HG02588 (cell line): ENCODE measurements at regions not wholly inside any gene's neighbourhood (a gene's known extent, or its start where the extent isn't known, plus 50 kb on each side); places are given as distances from the start of the nearest gene placed in this dataset.
"Not testable (repeated sequence)": the region's sequence is repeated elsewhere in the genome, so short reads cannot be mapped to it uniquely, and the experiment has no call there.

Experiments
- ATAC-seq: cut with Tn5 transposase; IDR thresholded peaks from one replicate; pipeline ENCODE4 v1.9.1; 2021; ENCODE audit warnings: mild to moderate bottlenecking, moderate library complexity; ENCODE audit not compliant: unreplicated experiment

- ATAC-seq = no peak
Measured at GRCh38 chr11:87779276-87780067, 395.8 kb downstream of the RAB38 start.

GRCh38 chr11:87778357-87778756, 396.9 kb downstream of the RAB38 start:
- ATAC-seq = no peak

- ATAC-seq = no peak
Measured at GRCh38 chr11:87775036-87775435, 400.2 kb downstream of the RAB38 start.

DNA sequence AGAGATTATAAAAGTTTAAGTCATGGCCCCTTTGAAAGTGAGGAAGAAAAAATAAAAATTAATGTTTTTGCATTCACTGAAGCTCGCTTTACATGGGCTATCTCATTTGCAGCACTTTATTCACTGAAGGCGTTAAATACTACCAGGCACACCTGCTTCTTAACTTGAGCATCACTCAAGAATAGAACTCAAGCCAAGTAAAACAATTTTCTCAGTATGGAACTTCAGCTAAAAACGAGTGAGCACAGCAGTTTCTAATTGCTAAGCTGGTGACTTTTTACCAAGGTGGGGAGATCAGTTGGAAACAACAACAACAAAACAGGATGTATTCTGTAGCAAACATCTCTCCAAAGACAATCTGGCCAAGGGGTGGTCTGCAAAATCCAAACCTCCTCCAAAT, 405.6 kb downstream of the RAB38 start:
- ATAC-seq = no peak

GRCh38 chr11:87767615-87768014, 407.6 kb downstream of the RAB38 start:
- ATAC-seq = no peak

GRCh38 chr11:87764075-87764474, 411.2 kb downstream of the RAB38 start:
- not testable (repeated sequence) for ATAC-seq

- no peak for ATAC-seq
Measured at GRCh38 chr11:87754685-87755084, 420.6 kb downstream of the RAB38 start.

GRCh38 chr11:87753143-87753542, 422.1 kb downstream of the RAB38 start:
- ATAC-seq = no peak

DNA sequence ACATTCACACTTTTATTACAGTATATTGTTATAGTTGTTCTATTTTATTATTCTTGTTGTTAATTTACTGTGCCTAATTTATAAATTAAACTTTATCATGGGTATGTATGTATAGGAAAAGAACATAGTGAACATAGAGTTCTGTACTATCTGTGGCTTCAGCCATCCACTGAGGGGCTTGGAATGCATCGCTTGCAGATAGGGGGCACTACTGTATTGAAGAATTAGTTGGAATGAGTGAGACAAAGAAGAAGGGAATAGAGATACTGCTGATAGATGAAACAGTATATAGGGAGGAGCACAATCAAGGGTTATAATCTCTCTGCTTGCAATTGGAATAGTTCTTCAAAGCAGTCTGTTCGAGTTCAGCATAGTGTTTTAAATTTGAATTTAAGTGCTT, 432.2 kb downstream of the RAB38 start:
- ATAC-seq = no peak

DNA sequence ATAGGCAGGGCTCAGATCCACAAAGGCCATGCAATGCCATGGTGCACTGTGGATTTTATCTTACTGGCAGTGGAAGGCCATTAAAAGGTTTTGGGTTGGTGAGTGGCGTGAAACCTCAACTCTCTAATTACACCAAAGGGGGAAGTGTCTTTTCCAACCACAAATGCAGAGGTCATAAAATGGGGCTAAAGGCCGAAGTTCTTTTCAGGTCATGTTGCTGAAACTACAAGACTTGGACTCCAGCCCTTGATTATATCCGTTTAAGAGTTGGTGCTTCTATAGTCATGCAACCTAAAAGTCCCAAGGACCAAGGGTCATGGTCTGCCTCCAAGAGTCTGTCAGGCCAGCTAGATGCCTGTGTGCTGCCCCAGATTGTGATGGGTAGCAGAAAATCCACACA, 434.3 kb downstream of the RAB38 start:
- no peak for ATAC-seq

- no peak for ATAC-seq
Measured at GRCh38 chr11:87740451-87740850, 434.8 kb downstream of the RAB38 start.

DNA sequence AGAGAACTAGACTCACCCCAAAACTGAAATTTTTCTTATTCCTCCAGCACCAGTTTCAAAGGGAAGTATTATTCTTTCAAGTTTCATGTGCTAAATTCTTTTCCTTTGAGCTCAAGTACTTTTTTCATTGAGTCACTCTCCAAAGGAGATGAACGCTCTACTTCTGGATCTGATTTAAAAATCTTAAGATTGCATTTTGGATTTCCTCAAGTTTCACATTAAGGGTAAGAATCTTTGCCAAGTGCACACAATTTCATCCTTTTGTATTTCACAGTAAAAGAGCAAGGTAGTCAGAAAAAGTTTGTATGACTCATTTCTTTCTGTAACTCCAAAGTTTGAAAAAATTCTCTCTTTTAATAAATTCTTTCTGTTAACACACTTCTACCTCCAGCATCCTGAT, 435.5 kb downstream of the RAB38 start:
- ATAC-seq = no peak

DNA sequence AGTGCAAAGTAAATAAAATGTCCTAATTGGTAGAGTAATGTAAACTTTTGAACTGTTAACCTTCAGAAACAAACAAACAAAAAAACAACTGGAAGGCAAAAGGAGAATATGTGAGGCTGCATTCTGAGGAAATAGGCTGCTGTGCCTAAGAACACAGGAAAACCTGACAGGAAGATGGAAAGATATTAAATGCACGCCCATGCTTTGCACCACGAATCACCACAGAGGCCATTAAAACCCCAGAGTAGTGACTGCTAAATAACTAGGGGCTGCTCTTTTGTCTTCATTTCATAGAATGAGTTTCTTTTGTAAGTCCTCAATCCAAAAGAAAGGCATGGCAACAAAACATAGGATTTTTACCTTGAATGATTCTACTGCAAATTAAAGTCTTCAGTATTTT, 436.0 kb downstream of the RAB38 start:
- ATAC-seq = no peak

- no peak for ATAC-seq
Measured at GRCh38 chr11:87736928-87737327, 438.3 kb downstream of the RAB38 start.

DNA sequence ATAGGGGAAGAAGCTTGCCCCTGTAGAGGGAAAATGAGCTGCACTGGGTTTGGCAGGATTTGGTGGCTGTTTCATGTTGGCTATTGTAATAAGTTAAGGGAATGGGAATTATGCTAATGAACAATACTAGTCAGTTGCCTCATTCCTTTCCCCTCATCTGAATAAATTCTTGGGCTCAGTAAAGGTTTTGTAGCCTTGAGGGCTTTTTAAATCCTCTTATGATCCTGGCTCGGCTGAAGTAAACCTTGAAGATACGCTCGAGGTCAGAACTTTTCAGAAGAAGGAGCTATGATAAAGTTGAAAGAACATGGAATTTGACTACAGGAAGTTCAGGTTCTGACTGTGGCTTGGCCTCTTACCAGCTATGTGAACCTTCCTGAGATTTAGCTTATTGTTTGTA, 448.7 kb downstream of the RAB38 start:
- no peak for ATAC-seq

DNA sequence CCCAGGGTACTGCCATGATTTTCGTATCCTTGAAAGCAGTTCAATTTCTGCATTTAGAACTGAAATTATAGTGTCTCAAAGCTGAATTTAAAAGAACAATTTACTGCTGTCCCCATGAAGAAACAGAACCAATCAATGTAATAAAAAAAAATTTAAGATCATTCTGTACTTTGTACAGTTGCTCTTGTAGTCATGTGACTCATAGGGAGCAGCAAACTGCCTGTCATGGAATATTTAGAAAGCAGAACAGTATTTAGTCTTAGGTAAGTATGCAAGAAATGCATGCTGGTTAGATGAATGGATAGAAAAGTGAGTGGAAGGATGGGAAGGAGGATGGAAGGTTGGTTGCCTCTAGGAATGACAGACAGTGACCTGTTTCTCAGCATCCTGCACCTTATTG, 450.9 kb downstream of the RAB38 start:
- ATAC-seq = no peak

DNA sequence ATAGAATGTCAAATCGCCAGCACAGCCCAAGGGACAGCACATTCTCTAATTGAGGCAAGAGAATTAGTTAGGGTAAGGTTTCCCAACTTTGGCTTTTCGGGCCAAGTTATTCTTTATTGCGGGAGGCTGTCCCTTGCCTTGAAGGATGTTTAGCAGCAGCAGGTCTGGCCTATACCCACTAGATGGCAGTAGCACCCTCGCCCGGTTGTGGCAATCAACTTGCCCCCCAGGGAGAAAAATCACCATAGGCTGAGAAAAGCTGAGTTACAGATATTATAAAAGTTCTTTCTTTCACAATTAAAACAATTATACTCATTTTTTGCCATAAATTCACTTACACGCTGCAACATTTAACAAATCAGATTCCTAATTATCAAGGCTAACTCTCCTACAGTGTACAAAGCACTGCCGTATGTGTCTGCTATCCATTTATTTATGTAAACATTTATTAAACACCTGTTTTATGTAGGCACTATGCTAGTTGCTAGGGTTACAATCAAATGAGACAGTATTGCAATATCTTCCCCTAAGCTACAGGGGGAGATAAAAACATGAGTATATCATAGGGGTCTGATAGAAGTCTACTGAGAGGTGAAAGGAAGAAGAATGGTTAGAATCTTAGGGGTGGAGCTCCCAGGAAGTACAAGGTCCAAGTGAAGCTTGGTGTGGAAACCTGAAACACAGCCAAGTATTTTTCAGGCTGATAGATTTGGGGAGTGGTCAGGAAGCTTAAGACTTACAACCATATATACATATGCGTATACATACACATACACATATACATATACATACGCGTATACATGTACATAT, 452.3 kb downstream of the RAB38 start:
- ATAC-seq = peak; percentile 64

GRCh38 chr11:87719326-87720073, 455.7 kb downstream of the RAB38 start:
- no peak for ATAC-seq

DNA sequence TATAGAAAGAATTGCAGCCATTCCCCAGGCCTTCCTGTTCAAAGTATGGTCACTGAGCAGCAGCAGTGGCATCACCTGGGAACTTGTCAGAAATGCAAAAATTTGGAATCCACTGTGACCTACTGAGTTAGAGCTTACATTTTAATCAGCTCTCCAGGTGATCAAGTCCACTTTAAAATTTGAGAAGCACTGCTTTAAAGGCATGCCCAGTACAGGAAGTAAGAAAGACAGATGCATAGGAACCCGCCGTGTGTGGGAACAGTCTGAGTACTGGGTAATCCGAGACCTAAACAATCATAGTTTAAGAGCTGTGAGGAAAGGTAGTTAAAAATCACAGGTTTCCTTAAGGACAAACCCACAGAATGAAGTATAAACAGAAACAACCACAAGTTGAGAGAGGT, 462.4 kb downstream of the RAB38 start:
- ATAC-seq = no peak

DNA sequence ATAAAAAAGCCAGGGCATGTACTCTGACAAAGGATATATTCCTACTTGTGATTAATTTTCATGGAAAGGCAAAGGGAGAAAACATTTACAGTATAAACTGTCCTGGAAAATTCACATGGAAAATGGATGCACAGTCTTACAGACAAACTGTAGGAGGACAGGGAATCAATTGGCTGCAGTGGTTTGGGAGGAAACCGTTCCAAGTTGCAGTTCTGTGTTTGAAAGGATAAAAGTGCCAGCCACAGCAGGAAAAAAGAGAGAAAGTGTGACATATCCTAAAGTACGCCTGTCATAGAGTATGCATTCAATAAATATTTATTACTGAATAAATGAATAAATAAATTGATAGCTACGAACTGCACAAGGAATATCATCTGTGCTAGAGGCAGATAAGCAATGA, 462.9 kb downstream of the RAB38 start:
- no peak for ATAC-seq

DNA sequence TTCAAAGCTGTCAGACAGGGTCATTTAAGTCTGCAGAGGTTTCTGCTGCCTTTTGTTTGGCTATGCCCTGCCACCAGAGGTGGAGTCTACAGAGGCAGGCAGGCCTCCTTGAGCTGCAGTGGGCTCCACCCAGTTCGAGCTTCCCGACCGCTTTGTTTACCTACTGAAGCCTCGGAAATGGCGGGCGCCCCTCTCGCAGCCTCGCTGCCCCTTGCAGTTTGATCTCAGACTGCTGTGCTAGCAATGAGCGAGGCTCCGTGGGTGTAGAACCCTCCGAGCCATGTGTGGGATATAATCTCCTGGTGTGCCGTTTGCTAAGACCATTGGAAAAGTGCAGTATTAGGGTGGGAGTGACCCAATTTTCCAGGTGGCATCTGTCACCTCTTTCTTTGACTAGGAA, 471.7 kb downstream of the RAB38 start:
- not testable (repeated sequence) for ATAC-seq

DNA sequence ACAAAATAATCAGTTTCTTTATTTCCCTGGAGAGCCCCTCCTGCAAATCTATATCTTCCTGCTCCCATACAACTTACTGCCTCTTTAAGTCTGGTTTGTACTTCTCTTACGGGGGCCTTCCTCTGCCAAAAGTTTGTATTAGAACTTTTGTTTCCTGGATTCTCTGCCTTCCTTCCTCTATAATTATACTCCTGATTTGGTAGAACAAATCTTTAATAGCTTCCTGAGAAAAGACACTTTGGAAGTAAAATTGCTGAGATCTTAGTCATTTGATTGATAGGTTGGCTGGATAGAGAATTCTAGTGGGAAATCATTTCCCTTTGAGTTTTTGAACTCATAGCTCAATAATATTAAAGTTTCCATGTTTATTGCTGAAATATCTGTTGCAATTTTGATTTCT, 499.2 kb downstream of the RAB38 start:
- ATAC-seq = no peak
